ENCODE measurements at regions not wholly inside any gene's neighbourhood (a gene's known extent, or its start where the extent isn't known, plus 50 kb on each side); places are given as distances from the start of the nearest gene placed in this dataset.

DNA sequence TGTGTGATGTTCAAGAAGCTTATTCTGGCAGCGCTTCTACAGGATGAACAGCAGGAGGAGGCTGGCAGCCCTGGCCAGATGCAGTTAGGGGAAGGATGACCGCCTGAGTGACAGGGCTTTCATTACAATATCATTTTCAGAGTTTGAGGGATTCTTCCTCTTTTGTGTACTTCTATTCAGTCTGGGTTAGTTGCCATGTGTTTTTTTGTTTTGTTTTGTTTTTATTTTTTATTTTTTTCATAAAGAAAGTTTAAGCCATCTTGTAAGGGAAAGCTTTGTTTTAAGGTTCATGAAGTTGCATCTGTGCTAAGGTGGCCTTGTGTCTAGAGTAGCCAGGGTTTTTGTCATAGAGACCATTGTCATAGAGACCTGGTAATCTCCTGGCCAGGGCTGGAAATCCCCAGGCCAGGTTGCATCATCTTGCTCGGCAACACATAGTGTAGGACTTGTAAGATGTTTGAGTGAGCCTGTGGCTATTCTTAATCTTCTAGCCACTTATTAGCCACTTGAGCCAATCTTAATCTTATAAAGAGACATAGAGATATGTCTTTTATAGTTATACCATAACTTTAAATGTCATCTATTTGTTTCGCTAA, 230.5 kb upstream of the TMEM229A start:
- no peak for TF ChIP-seq PAX5 (IDR thresholded peaks at IDR 0.05; ENCODE audit: insufficient read depth, low read length, severe bottlenecking)
- TF ChIP-seq POLR2AphosphoS5 (IDR thresholded peaks at IDR 0.05; ENCODE audit: low read depth, low read length), result no peak
- no peak for TF ChIP-seq POLR2A (IDR thresholded peaks at IDR 0.05; ENCODE audit: low read depth, low read length)
- no peak for TF ChIP-seq TAF1 (IDR thresholded peaks at IDR 0.05; ENCODE audit: low read depth, low read length)
